Mucosa of descending colon (tissue), 3 donors: ENCODE measurements at regions not wholly inside any gene's neighbourhood (a gene's known extent, or its start where the extent isn't known, plus 50 kb on each side); places are given as distances from the start of the nearest gene placed in this dataset.
"Not testable (repeated sequence)": the region's sequence is repeated elsewhere in the genome, so short reads cannot be mapped to it uniquely, and the experiment has no call there.

Source experiments
- ATAC-seq: fragments of 200-7000 bp; cut with Tn5 transposase; one replicate; pipeline ENCODE4 v1.9.1; 2020; ENCODE audit warnings: mild to moderate bottlenecking, moderate library complexity
- DNase-seq, 3 donors: peaks; one replicate each; pipeline ENCODE4 v3.0.0-alpha.2; 2020
- H3K36me3 ChIP-seq: fragments of 200-600 bp; one replicate; pipeline ENCODE4 v1.8.0; 2021; ENCODE audit warnings: low read depth, mild to moderate bottlenecking
- H3K4me1 ChIP-seq: fragments of 200-600 bp; one replicate; pipeline ENCODE4 v1.8.0; 2021; ENCODE audit warnings: low read depth, mild to moderate bottlenecking
- H3K4me3 ChIP-seq: fragments of 200-600 bp; one replicate; pipeline ENCODE4 v1.8.0; 2021; ENCODE audit warnings: mild to moderate bottlenecking
- H3K9me3 ChIP-seq: fragments of 200-600 bp; one replicate; pipeline ENCODE4 v1.8.0; 2021; ENCODE audit warnings: mild to moderate bottlenecking
- CTCF ChIP-seq: fragments of 200-600 bp; IDR thresholded peaks from one replicate; pipeline ENCODE4 v1.8.0; 2022; ENCODE audit warnings: antibody characterized with exemption, mild to moderate bottlenecking
- intact Hi-C, 2 donors: fragments of 100-400 bp; cut with DNase I in 1 of 2; cut with micrococcal nuclease in 1 of 2; formaldehyde crosslinking; loops; one replicate each; pipeline versions ENCODE4 v1.11.0 to v1.11.1; 2022; cut with DNase I, micrococcal nuclease
- donor health status: DM: no; HTN: no; CAD: no; lungs with moderate emphysema.
- donor health status: DM: no; HTN: no; CAD: no.
- donor health status: DM: no; HTN: yes; CAD: no.

- no peak for TF ChIP-seq CTCF
- DNase-seq (no peak), ATAC-seq (no peak)
- Histone ChIP-seq H3K4me1 (no peaks in the 10 kb centered on the region), H3K4me3 (no peak overlapping the region), H3K9me3 (peaks cover 38% of the 10 kb centered on the region), H3K36me3 (no peaks in the 10 kb centered on the region)
- intact Hi-C loops: no loop called here
Observed at GRCh38 chr15:62272290-62272689, 107.2 kb upstream of the C2CD4B start.

GRCh38 chr15:62275831-62276230, 110.7 kb upstream of the C2CD4B start:
- DNase-seq (no peak), ATAC-seq (no peak)
- H3K9me3 ChIP-seq: peaks cover 6% of the 10 kb centered on the region
- H3K36me3 ChIP-seq: no peaks in the 10 kb centered on the region
- H3K4me1 ChIP-seq: no peaks in the 10 kb centered on the region
- intact Hi-C loops: no loop called here
- no peak for TF ChIP-seq CTCF
- no peak overlapping the region for H3K4me3 ChIP-seq

GRCh38 chr15:62277816-62278394, 112.8 kb upstream of the C2CD4B start:
- no peak for TF ChIP-seq CTCF
- Histone ChIP-seq H3K4me1 (no peaks in the 10 kb centered on the region), H3K36me3 (no peaks in the 10 kb centered on the region), H3K9me3 (no peaks in the 10 kb centered on the region), H3K4me3 (no peak overlapping the region)
- no peak for ATAC-seq
- intact Hi-C loops: no loop called here
- no peak for DNase-seq

GRCh38 chr15:62278534-62278933, 113.4 kb upstream of the C2CD4B start:
- no peaks in the 10 kb centered on the region for H3K9me3 ChIP-seq
- DNase-seq: no peak
- intact Hi-C loops: no loop called here
- ATAC-seq: no peak
- H3K4me1 ChIP-seq: no peaks in the 10 kb centered on the region
- H3K36me3 ChIP-seq: no peaks in the 10 kb centered on the region
- H3K4me3 ChIP-seq: no peak overlapping the region
- no peak for TF ChIP-seq CTCF

GRCh38 chr15:62279041-62279440, 114.0 kb upstream of the C2CD4B start:
- TF ChIP-seq CTCF: no peak
- Histone ChIP-seq H3K9me3 (no peaks in the 10 kb centered on the region), H3K36me3 (no peaks in the 10 kb centered on the region), H3K4me1 (no peaks in the 10 kb centered on the region), H3K4me3 (no peak overlapping the region)
- ATAC-seq (no peak), DNase-seq (no peak)
- intact Hi-C loops: no loop called here

GRCh38 chr15:62280625-62281024, 115.5 kb upstream of the C2CD4B start:
- intact Hi-C loops: no loop called here
- no peak for TF ChIP-seq CTCF
- H3K36me3 ChIP-seq: no peaks in the 10 kb centered on the region
- ATAC-seq (no peak), DNase-seq (no peak)
- no peak overlapping the region for H3K4me3 ChIP-seq
- H3K4me1 ChIP-seq: no peaks in the 10 kb centered on the region
- no peaks in the 10 kb centered on the region for H3K9me3 ChIP-seq

GRCh38 chr15:62281801-62282200, 116.7 kb upstream of the C2CD4B start:
- H3K9me3 ChIP-seq, DNase-seq, H3K4me1 ChIP-seq, ATAC-seq, intact Hi-C loops, H3K4me3 ChIP-seq, H3K36me3 ChIP-seq: not testable (repeated sequence)
